SU-DHL-6 (cell line): ENCODE measurements at regions not wholly inside any gene's neighbourhood (a gene's known extent, or its start where the extent isn't known, plus 50 kb on each side); places are given as distances from the start of the nearest gene placed in this dataset.

Experiments used
- CTCF ChIP-seq: fragments of 200-600 bp; sonication (generic); IDR thresholded peaks from one replicate; pipeline ENCODE4 v1.5.1; 2017; ENCODE audit warnings: antibody characterized with exemption, mild to moderate bottlenecking, low read length, moderate library complexity; ENCODE audit not compliant: insufficient read depth, poor library complexity, severe bottlenecking
- EZH2phosphoT487 ChIP-seq: fragments of 200-600 bp; sonication (generic), shearing (Covaris generic); conservative IDR thresholded peaks from 2 replicates; pipeline ENCODE4 v1.6.1; 2018; ENCODE audit warnings: mild to moderate bottlenecking, antibody characterized with exemption, low read length, moderate library complexity, mixed read lengths

- TF ChIP-seq CTCF (no peak), EZH2phosphoT487 (no peak)
These were observed 70.7 kb upstream of the GRK3 start for GRCh38 chr22:25493794-25494193.
